MG63 (cell line): ENCODE measurements at regions not wholly inside any gene's neighbourhood (a gene's known extent, or its start where the extent isn't known, plus 50 kb on each side); places are given as distances from the start of the nearest gene placed in this dataset.
"Not testable (repeated sequence)": the region's sequence is repeated elsewhere in the genome, so short reads cannot be mapped to it uniquely, and the experiment has no call there.

Experiments
- DNase-seq: peaks from one replicate; pipeline ENCODE4 v3.0.0-alpha.2; 2020
- H3K27me3 ChIP-seq: fragments of 250-450 bp; sonication (Bioruptor Pico); 2 replicates; pipeline ENCODE4 v1.5.1; 2020; ENCODE audit warnings: mild to moderate bottlenecking, moderate library complexity
- H3K36me3 ChIP-seq: fragments of 250-450 bp; sonication (Bioruptor Pico); 2 replicates; pipeline ENCODE4 v1.5.1; 2020; ENCODE audit warnings: mild to moderate bottlenecking, moderate library complexity
- H3K4me3 ChIP-seq: fragments of 250-450 bp; sonication (Bioruptor Pico); 2 replicates; pipeline ENCODE4 v1.5.1; 2020; ENCODE audit warnings: mild to moderate bottlenecking, moderate library complexity
- H3K9me3 ChIP-seq: fragments of 250-450 bp; sonication (Bioruptor Pico); 2 replicates; pipeline ENCODE4 v1.5.1; 2020; ENCODE audit warnings: mild to moderate bottlenecking, moderate library complexity

DNA sequence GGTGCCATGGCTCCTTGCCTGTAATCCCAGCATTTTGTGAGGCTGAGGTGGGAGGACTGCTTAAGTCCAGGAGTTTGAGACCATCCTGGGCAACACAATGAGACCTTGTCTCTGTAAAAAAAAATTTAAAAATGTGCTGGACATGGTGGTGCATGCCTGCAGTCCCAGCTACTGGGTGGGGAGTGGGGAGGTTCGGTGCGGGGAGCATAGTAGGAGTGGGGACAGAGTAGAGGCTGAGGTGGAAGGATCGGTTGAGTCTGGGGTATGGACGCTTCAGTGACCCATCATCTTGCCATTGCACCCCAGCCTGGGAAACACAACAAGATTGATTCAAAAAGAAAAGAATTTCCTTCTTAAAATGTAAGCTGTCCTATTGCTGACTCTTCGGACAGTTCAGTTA is 1490.0 kb upstream of the GBE1 start:
- no peak for DNase-seq
- H3K36me3 ChIP-seq, result no peaks in the 10 kb centered on the region
- H3K9me3 ChIP-seq, result no peaks in the 10 kb centered on the region; the same call in 1 of the 2 replicates
- no peaks in the 10 kb centered on the region for H3K27me3 ChIP-seq
- no peak overlapping the region for H3K4me3 ChIP-seq

DNA sequence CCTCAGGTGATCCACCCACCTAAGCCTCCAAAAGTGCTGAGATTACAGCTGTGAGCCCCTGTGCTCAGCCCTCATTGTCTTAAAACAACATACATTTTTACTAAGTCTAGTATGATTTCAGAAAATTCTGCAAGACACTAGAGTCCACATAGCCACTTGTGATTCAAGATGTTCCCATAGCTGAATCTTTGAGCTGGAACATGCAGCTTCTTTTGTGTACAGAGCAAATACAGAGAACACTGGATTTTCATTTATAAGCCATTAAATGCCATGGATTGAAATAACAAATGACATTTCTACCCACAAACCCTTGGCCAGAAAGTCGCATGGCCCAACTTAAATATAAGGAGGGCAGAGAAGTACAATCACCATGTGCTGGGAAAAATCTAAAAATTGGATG is 1489.2 kb upstream of the GBE1 start:
- H3K9me3 ChIP-seq, result no peaks in the 10 kb centered on the region; the same call in 1 of the 2 replicates
- H3K4me3 ChIP-seq, result no peak overlapping the region
- DNase-seq, result no peak
- H3K27me3 ChIP-seq, result no peaks in the 10 kb centered on the region
- no peaks in the 10 kb centered on the region for H3K36me3 ChIP-seq

DNA sequence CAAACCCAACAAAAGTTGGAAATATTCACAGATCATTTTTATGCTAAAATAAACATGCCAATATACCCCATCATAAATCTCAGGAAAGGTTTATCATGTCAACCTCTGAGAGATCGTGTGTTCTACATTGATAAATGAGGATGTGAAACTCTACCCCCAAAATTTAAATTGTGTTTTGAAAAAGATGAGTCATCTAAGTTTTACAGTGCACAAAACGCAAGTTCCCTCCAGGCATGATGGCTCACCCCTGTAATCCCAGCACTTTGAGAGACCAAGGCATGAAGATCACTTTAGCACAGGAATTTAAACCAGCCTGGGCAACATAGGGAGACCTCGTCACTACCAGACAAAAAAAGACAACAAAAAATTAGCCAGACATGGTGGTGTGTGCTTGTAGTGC is 1487.0 kb upstream of the GBE1 start:
- DNase-seq, result no peak
- Histone ChIP-seq H3K27me3 (no peaks in the 10 kb centered on the region), H3K4me3 (no peak overlapping the region), H3K36me3 (no peaks in the 10 kb centered on the region), H3K9me3 (no peaks in the 10 kb centered on the region; the same call in 1 of the 2 replicates)

DNA sequence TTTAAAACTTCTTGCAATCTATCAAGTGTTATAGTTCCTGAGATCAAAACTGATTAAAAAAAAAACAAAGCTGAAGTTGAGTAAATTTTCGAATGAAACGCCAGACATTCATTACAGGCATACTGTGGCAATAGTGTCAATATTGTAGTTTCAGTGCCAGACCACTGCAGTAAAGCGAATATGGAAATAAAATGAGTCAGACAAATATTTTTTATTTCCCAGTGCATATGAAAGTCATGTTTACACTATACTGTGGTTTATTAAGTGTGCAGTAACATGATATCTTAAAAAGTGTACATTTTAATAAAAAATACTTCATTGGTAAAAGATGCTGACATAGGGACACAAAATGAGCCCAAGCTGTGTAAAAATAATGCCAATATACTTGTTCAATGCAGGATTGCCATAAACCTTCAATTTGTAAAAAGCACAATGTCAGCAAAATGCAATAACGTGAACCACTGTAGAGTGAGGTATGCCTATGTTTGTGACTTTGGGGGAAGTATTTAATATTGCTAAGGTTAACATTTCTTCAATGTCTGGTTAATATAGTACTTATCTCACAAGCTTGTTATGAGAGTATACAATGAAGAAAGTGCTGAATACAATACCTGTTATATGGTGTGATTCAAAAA is 1473.9 kb upstream of the GBE1 start:
- DNase-seq, result no peak
- H3K4me3 ChIP-seq, result no peak overlapping the region
- H3K36me3 ChIP-seq, result no peaks in the 10 kb centered on the region
- no peaks in the 10 kb centered on the region for H3K27me3 ChIP-seq
- no peaks in the 10 kb centered on the region for H3K9me3 ChIP-seq

- no peak for DNase-seq
- H3K4me3 ChIP-seq, result no peak overlapping the region
- H3K27me3 ChIP-seq, result no peaks in the 10 kb centered on the region
- H3K9me3 ChIP-seq, result no peaks in the 10 kb centered on the region
- H3K36me3 ChIP-seq, result no peaks in the 10 kb centered on the region
Observed at GRCh38 chr3:83233715-83234114, 1472.3 kb upstream of the GBE1 start.

DNA sequence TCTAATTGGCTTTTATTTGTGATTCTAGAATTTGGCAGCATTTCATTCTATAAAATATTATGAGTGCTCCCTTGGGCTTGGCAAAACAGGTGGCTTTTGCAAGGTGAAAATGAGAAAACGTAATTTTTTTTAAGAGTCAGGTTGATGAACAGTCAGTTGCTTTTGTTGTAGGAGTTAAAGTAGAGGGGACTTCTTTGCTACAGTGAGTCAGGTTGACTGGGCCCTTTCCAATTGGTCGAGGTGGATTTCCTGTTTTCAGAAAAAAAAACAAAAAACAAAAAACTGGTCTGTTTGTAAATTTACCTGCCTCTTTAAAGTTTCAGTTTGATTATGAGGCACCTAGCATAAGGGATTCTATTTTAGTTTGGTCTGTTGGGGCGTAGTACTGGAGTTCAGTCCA is 1469.4 kb upstream of the GBE1 start:
- H3K4me3 ChIP-seq, result no peak overlapping the region
- H3K9me3 ChIP-seq, result no peaks in the 10 kb centered on the region
- no peak for DNase-seq
- no peaks in the 10 kb centered on the region for H3K36me3 ChIP-seq
- no peaks in the 10 kb centered on the region for H3K27me3 ChIP-seq

GRCh38 chr3:83230376-83230775 is 1468.9 kb upstream of the GBE1 start:
- DNase-seq, result no peak
- Histone ChIP-seq H3K27me3 (no peaks in the 10 kb centered on the region), H3K4me3 (no peak overlapping the region), H3K36me3 (no peaks in the 10 kb centered on the region), H3K9me3 (no peaks in the 10 kb centered on the region)

- Histone ChIP-seq H3K27me3 (no peaks in the 10 kb centered on the region), H3K36me3 (no peaks in the 10 kb centered on the region), H3K4me3 (no peak overlapping the region), H3K9me3 (no peaks in the 10 kb centered on the region)
- no peak for DNase-seq
Observed at GRCh38 chr3:83226751-83227150, 1465.3 kb upstream of the GBE1 start.

GRCh38 chr3:83224101-83224868 is 1462.8 kb upstream of the GBE1 start:
- no peak overlapping the region for H3K4me3 ChIP-seq
- H3K36me3 ChIP-seq, result no peaks in the 10 kb centered on the region
- no peaks in the 10 kb centered on the region for H3K27me3 ChIP-seq
- no peaks in the 10 kb centered on the region for H3K9me3 ChIP-seq
- no peak for DNase-seq

DNA sequence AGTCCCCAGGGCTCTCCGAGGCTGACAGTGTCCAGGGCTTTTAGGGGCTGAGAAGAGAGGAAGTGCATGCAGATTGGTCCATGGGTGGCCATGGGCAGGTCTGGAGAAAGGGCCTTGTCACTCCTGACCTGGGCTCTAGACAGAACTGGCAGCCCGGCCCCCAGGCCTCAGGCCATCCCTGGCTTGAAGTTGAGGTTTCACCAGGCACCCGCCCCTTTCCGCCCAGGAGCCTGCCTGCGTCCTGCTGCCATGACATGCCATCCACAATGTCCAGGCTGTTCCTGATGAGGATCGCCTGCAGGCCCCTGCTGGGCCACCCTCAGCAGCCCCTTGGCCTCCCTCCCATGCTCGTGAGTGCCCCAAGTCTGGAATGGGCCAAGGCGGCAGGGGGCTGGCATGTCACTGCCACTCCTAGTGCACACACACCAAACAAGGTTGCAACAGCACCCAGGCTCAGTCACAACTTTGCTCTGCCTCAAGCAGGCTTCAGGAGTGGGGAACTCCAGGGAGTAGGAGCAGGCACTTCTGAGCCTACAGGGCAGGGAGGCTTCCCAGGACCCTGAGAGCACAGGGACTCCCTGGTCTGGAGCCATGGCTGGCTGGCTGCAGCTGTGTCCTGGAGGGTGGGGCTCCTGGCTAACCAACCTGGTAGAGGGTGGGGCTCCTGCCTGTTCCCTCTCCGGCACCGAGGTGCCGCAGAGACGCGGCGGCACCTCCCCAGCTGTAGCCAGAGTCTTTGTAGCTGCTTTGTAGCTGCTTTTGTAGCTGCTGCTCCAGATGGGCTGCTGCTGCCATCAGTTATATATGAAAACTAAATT is 1457.1 kb upstream of the GBE1 start:
- H3K36me3 ChIP-seq, result no peaks in the 10 kb centered on the region

DNA sequence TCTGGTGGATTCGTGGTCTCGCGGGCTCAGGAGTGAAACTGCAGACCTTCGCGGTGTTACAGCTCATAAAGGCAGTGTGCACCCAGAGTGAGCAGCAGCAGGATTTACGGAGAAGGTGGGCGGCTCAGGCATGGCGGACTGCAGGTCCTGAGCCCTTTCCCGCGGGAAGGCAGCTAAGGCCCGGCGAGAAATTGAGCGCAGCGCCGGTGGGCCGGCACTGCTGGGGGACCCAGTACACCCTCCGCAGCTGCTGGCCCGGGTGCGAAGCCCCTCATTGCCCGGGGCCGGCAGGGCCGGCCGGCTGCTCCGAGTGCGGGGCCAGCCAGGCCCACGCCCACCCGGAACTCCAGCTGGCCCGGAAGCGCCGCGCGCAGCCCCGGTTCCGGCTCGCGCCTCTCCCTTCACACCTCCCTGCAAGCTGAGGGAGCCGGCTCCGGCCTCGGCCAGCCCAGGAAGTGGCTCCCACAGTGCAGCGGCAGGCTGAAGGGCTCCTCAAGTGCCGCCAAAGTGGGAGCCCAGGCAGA is 1456.2 kb upstream of the GBE1 start:
- not testable (repeated sequence) for DNase-seq, H3K27me3 ChIP-seq, H3K36me3 ChIP-seq, H3K9me3 ChIP-seq, H3K4me3 ChIP-seq

More for the DNA sequence above, 1457.1 kb upstream of the GBE1 start:
- DNase-seq, result no peak
- Histone ChIP-seq H3K9me3 (no peaks in the 10 kb centered on the region), H3K4me3 (no peak overlapping the region), H3K27me3 (no peaks in the 10 kb centered on the region)

DNA sequence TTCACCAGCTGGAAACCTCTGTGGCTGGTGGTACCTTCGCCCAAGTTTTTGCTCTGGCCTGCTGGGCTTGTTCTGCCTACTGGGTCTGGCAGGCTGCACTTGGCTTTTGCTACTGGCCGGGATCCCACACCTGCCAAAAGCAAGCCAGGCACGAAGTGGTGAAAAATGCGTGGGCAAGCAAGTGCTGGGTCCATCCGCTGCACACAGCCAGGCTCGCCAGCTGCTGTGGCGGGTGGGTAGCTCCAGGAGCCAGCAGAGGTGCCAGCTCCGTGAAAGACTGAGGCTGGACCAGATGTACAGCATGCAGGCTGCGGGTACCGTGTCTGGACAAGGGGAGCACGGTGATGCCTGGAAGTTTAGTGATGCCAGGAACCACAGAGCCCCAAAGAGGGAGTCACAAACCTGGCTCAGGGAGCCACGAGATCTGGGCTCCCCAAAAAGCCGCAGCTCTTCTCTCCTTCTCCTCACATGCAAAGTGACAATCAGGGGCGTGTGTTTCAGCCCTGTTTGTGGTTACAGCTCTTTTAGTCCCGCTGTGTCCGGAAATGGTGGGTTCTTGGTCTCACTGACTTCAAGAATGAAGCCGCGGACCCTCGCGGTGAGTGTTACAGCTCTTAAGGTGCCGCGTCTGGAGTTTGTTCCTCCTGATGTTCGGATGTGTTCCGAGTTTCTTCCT is 1455.6 kb upstream of the GBE1 start:
- DNase-seq, result peak; percentile 46
- Histone ChIP-seq H3K36me3 (no peaks in the 10 kb centered on the region), H3K9me3 (no peaks in the 10 kb centered on the region), H3K27me3 (no peaks in the 10 kb centered on the region), H3K4me3 (no peak overlapping the region)

DNA sequence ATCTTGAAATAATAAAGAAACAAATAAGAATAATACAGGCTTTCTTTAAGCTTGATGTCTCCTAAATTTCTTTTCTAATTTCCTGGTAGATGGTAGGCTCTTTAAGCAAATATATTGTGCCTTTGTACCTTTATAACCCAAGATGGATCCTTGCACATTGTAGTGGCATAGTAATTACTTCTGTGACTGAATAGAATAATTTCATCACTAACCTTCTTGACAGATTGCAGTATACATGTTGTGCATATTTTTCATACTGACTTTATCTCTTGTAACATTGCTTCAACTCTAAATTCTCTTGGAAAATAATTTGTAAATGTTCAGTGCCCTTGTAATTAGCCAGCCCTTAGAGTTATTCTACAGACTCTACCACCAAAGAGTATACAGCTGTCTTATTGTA is 1433.8 kb upstream of the GBE1 start:
- Histone ChIP-seq H3K36me3 (no peaks in the 10 kb centered on the region), H3K9me3 (no peaks in the 10 kb centered on the region), H3K4me3 (no peak overlapping the region), H3K27me3 (no peaks in the 10 kb centered on the region)
- DNase-seq, result no peak

DNA sequence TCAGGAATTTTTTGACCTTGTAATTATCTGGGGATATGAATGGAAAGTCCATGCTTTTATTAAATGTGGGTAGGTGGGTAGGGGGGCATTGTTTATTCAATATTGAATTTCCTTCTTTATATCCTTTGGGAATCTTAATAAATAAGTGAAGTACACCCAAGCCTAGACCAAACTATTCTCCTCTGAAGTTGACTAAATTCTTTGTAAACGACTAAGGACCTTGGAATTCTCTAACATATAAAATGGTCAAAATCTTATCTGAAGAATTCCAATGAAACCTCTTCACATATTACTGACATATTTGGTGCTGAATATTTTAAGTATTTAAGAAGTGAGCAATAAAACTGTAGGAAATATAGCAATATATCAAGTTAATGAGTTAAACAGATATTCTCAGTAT is 1432.1 kb upstream of the GBE1 start:
- DNase-seq, result no peak
- no peaks in the 10 kb centered on the region for H3K36me3 ChIP-seq
- no peaks in the 10 kb centered on the region for H3K27me3 ChIP-seq
- H3K4me3 ChIP-seq, result no peak overlapping the region
- H3K9me3 ChIP-seq, result no peaks in the 10 kb centered on the region

DNA sequence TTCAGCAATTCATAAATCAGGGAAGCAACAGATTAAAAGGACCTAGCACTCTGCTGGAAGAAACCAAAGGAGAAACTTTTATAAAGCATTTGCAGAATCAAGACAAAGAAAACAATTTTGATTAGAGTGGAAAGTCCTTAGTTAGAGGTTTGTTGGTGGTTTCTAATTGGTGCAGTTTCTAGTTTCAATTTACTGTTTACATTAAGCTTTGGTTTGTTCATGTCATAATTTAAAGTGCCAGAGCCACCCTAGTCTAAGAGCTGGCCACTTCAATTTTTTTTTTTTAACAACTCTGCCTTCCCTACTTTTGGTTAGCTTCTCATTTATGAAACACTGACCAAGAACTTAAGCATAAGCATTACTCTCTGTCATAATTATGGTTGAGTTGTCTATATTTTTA is 1428.2 kb upstream of the GBE1 start:
- DNase-seq, result no peak
- Histone ChIP-seq H3K27me3 (no peaks in the 10 kb centered on the region), H3K4me3 (no peak overlapping the region), H3K36me3 (no peaks in the 10 kb centered on the region), H3K9me3 (no peaks in the 10 kb centered on the region)

GRCh38 chr3:83169473-83169872 is 1408.0 kb upstream of the GBE1 start:
- no peak for DNase-seq
- Histone ChIP-seq H3K36me3 (no peaks in the 10 kb centered on the region), H3K27me3 (no peaks in the 10 kb centered on the region), H3K9me3 (no peaks in the 10 kb centered on the region), H3K4me3 (no peak overlapping the region)

GRCh38 chr3:83150896-83151295 is 1389.5 kb upstream of the GBE1 start:
- Histone ChIP-seq H3K27me3 (no peaks in the 10 kb centered on the region), H3K9me3 (no peaks in the 10 kb centered on the region), H3K4me3 (no peak overlapping the region), H3K36me3 (no peaks in the 10 kb centered on the region)
- DNase-seq, result no peak
